Stimulated activated CD8-positive, alpha-beta memory T cell treated with anti-CD3 and anti-CD28 coated beads, Interleukin-4, amount 100 ng/mL, for 24 hours (primary cell): ENCODE measurements at regions not wholly inside any gene's neighbourhood (a gene's known extent, or its start where the extent isn't known, plus 50 kb on each side); places are given as distances from the start of the nearest gene placed in this dataset.

ENCODE experiments used
- DNase-seq: peaks from one replicate; pipeline ENCODE4 v3.0.0-alpha.2; 2020; ENCODE audit warnings: low read depth

- DNase-seq: no peak
Observed at GRCh38 chr3:18295171-18295920, 129.8 kb downstream of the SATB1 start.

GRCh38 chr3:18290157-18290556 is 135.0 kb downstream of the SATB1 start:
- DNase-seq: no peak

GRCh38 chr3:18288243-18288642 is 136.9 kb downstream of the SATB1 start:
- no peak for DNase-seq

DNA sequence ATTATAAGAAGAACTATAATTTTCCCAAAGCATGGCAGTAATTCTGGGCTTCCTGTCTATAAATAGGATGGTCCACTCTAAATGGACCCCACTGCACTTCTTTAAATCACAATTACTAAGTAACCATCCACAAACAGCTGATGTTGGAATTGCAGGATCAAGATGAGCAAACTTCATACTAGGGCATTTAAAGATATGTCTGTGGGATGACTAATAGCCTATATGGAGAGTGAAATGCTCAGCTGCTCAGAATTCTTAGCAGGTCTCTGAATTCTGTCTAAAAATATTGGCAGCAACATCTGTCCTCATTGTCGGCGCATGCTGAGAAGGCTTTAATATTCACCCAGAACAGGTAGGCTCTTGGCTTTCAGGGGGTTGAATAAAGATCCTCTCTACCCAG is 140.4 kb downstream of the SATB1 start:
- no peak for DNase-seq

GRCh38 chr3:18283680-18284079 is 141.5 kb downstream of the SATB1 start:
- no peak for DNase-seq

DNA sequence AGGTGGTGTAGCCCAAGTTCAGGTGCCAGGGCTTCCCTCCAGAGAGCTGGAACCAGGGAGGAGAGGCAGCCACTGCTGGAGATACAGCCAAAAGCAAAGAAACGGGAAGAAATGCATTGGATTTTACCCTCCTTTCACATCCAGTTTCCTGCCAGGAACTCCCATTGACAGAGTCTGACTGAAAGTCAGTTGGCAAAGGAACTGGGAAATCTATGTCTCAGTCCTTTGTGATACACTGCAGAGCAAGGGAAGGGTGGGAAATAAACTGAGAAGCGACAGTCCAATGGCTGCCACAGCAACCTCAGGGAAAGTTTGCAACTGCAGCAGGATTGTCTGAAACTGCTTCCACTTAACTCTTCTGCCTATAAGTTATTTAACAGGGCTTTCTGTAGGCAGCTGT is 142.6 kb downstream of the SATB1 start:
- DNase-seq: no peak

DNA sequence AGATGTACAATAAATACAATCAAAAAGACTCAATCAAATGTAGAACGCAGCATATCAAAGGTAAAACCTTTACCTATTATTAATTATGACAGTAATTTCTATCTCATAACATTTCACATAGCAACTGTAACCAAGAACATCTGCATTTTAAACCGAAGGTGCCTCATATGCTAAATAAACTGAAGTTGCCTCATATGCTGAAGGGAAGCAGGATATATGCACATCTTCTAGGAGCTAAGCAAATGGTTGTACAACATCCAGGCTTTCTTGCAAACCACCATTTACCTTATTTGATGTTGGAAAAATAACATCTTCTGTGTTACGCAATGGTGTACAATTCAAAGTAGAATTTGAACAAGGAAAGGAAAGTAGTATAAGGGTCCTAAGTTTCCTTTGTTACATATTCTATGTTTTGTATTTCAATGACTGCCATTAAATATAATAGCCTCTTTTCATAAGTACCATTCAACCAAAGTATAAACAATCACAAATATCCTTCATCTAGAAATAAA is 145.9 kb downstream of the SATB1 start:
- no peak for DNase-seq

GRCh38 chr3:18264853-18265252 is 160.3 kb downstream of the SATB1 start:
- DNase-seq: no peak

DNA sequence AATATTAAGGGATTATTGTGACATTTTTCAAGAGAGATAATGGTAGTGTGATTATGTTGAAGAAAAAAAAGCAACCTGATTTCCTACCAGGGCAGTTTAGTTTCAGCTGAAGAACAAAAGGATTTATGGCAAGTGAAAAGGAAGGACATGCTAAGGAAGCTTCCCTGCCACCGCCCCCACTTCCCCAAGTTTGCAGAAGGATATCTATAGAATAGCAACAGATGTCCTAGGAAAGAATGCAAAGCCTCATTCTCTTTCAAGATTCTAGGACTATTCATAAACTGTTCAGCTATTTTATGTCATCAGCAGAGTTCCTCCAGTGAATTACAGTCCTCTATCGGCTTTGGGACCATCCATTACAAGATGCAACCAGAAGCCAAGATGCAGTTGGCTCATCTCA is 160.8 kb downstream of the SATB1 start:
- no peak for DNase-seq

GRCh38 chr3:18258492-18258891 is 166.6 kb downstream of the SATB1 start:
- no peak for DNase-seq

- DNase-seq: no peak
Observed at GRCh38 chr3:18252578-18252977, 172.6 kb downstream of the SATB1 start.

DNA sequence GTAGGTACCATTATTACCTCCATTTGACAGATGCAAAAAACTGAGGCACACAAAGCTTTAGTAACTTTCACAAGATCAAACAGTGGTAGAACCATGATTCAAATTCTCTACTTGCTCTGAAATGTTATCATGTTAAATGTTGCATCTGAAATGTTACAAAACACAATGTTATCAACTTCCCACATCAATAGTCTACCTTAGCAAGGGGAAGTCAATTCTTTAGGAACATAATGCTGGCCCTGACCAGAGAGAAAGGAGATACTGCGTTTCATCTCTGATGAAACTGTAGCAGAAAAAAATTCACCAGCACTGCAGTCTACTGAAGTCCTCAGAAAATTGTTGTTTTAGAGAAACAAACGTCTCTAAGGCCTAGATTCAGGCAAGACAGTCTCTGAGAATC is 174.1 kb downstream of the SATB1 start:
- DNase-seq: no peak

GRCh38 chr3:18249126-18249525 is 176.0 kb downstream of the SATB1 start:
- no peak for DNase-seq

- no peak for DNase-seq
Observed at GRCh38 chr3:18247776-18248310, 177.3 kb downstream of the SATB1 start.

- DNase-seq: no peak
Observed at GRCh38 chr3:18247139-18247695, 177.9 kb downstream of the SATB1 start.

DNA sequence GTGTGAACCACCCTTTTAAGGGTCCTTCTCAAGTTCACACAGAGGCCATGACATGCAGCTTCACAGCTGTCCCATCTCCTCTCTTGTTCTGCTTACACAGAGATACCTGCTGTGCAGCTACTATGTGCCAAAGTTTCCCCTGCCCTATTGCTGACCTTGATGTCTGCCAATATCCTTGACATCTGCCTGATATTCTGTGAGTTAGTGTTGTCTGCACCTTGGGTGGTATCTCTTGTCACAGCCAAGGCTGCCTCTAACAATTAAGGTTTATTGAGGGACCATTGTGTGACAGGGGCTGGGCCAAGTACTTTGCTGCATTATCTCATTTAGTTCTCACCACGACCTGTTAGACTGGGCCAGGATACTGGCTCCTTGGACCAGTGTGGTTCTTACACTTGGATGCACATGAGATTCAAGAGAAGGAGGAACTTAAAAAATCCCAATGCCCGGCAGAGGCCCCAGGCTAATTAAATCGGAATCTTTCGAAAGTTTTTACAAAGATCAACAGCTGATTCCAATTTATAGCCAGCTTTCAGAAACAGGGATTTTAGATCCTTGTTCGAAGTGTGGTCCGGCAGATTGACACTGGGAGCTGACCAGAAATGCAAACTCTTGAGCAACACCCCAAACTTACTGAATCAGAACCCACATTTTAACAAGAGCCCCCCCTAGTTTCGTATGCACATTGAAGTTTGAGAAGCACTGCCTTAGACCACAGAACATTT is 178.6 kb downstream of the SATB1 start:
- no peak for DNase-seq

- no peak for DNase-seq
Observed at GRCh38 chr3:18245721-18246120, 179.4 kb downstream of the SATB1 start.

DNA sequence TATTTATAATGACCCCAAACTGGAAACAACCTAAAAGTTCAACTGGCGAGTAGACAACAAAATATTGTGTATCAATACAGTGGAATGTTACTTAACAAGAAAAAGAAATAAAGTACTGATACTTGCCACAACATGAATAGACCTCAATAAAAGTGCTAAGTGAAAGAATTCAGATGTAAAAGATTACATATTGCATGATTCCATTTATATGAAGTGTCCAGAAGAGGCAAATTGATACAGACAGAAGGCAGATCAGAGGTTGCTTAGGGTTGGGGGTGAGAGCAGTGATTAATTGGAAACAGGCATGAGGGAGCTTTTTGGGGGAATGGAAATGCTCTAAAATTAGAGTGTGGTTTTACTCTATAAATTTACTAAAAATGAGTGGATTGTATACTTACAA is 183.3 kb downstream of the SATB1 start:
- no peak for DNase-seq

GRCh38 chr3:18239674-18240073 is 185.5 kb downstream of the SATB1 start:
- DNase-seq: no peak

DNA sequence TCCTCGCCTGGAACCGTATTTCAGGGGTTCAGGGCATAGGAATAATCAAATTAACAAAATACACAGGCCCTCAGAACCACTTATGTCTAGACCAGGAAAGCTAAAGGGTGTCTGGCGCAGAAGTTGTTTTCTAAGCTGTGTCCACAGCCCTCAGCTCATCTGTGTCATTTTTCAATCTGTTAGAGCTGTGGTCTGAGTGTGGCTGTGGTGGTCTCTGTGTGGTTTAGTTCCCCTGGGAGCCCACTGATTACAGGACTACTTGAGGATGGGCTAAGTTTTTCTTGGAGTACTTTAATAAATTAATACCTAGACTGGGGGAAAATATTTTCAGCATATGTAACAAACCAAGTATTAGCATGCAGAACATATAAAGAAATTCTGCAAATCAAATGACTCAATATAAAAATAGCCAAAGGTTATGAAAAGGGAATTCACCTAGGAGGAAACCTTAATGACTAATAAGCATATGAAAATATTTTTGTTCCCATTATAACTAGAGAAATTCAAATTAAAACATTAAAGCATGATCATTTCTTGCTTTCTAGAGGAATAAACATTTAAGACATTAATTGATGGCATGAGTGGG is 186.3 kb downstream of the SATB1 start:
- DNase-seq: no peak

DNA sequence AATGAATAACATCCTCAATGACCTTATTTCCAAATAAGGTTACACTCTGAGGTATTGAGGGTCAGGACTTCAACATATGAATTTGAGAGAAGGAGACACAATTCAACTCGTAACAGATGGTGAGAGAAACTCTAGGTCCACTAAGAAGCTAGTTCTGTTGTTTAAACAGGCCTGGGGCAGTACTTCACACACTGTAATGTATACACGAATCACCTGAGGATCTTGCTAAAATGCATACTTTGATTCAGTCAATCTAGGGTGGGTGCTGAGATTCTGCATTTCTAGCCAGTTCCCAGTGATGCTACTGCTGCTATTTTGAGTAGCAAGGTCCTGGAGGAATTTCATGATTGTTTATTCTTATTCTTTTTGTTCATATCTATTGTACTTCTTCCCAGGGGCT is 186.8 kb downstream of the SATB1 start:
- no peak for DNase-seq

GRCh38 chr3:18237251-18238005 is 187.7 kb downstream of the SATB1 start:
- no peak for DNase-seq
